HEK293 (cell line): ENCODE measurements at regions not wholly inside any gene's neighbourhood (a gene's known extent, or its start where the extent isn't known, plus 50 kb on each side); places are given as distances from the start of the nearest gene placed in this dataset.

ENCODE experiments used
- CTCF ChIA-PET: fragments of 350-600 bp; formaldehyde crosslinking; extraction: SDS; loops from one replicate; lab custom pipeline; 2021; ENCODE audit warnings: antibody characterized with exemption; lab: Yijun Ruan, JAX
- POLR2A ChIA-PET: fragments of 300-600 bp; formaldehyde crosslinking; extraction: SDS; loops from one replicate; lab custom pipeline; 2020; ENCODE audit warnings: antibody characterized with exemption, inconsistent platforms; lab: Yijun Ruan, JAX
- H3K27ac ChIP-seq: fragments of 200-500 bp; sonication (Bioruptor generic); 2 replicates; pipeline ENCODE4 v1.5.1; 2014; ENCODE audit warnings: low read depth, low read length, control low read depth, inconsistent platforms; ENCODE audit errors: extremely low read depth
- H3K36me3 ChIP-seq, 2 experiments: fragments of 200-500 bp in 1 of 2; sonication (Bioruptor generic) in 1 of 2; 1 replicate in 1 of 2; 2 replicates in 1 of 2; pipeline ENCODE4 v1.5.1; 2014 to 2017; ENCODE audit warnings: inconsistent platforms in 2 of 2, low read length in 2 of 2; ENCODE audit not compliant: control insufficient read depth in 2 of 2, insufficient read depth in 1 of 2
- H3K4me1 ChIP-seq: fragments of 200-500 bp; sonication (Bioruptor generic); 2 replicates; pipeline ENCODE4 v1.5.1; 2014; ENCODE audit warnings: mild to moderate bottlenecking, low read length, inconsistent platforms; ENCODE audit not compliant: control insufficient read depth, insufficient read depth
- H3K4me3 ChIP-seq: 2 replicates; pipeline ENCODE4 v1.5.1; 2011; ENCODE audit warnings: low read depth, mild to moderate bottlenecking, control low read depth, low read length, moderate library complexity
- H3K9me3 ChIP-seq: fragments of 200-500 bp; sonication (Bioruptor generic); 2 replicates; pipeline ENCODE4 v1.5.1; 2014; ENCODE audit warnings: low read depth, low read length, inconsistent platforms; ENCODE audit not compliant: control insufficient read depth, insufficient read depth
- GLIS2 ChIP-seq: fragments of 450-650 bp; formaldehyde crosslinking; IDR thresholded peaks from 2 replicates; pipeline ENCODE4 v1.5.1; 2016; ENCODE audit warnings: missing biosample characterization, missing genetic modification characterization
- KLF10 ChIP-seq: fragments of 450-650 bp; IDR thresholded peaks from 2 replicates; pipeline ENCODE4 v1.5.1; 2018; ENCODE audit warnings: missing biosample characterization, mild to moderate bottlenecking, missing genetic modification characterization
- KLF16 ChIP-seq: fragments of 450-650 bp; formaldehyde crosslinking; IDR thresholded peaks from 2 replicates; pipeline ENCODE4 v1.5.1; 2017; ENCODE audit warnings: missing biosample characterization, missing genetic modification characterization
- TRIM28 ChIP-seq: IDR thresholded peaks from 2 replicates; pipeline ENCODE4 v1.6.1; 2011; ENCODE audit warnings: low read length, control low read depth, borderline replicate concordance
- WT1 ChIP-seq: fragments of 450-650 bp; formaldehyde crosslinking; IDR thresholded peaks from 2 replicates; pipeline ENCODE4 v1.5.1; 2016; ENCODE audit warnings: missing biosample characterization, missing genetic modification characterization
- ZBTB21 ChIP-seq: fragments of 450-650 bp; formaldehyde crosslinking; IDR thresholded peaks from 2 replicates; pipeline ENCODE4 v1.5.1; 2017; ENCODE audit warnings: missing biosample characterization, missing genetic modification characterization
- ZBTB44 ChIP-seq: fragments of 450-650 bp; IDR thresholded peaks from 2 replicates; pipeline ENCODE4 v1.5.1; 2018; ENCODE audit warnings: missing biosample characterization, mild to moderate bottlenecking, missing genetic modification characterization
- ZBTB49 ChIP-seq: fragments of 450-650 bp; formaldehyde crosslinking; IDR thresholded peaks from 2 replicates; pipeline ENCODE4 v1.5.1; 2016; ENCODE audit warnings: missing biosample characterization, missing genetic modification characterization, low read depth
- ZBTB8A ChIP-seq: fragments of 450-650 bp; formaldehyde crosslinking; IDR thresholded peaks from 2 replicates; pipeline ENCODE4 v1.5.1; 2016; ENCODE audit warnings: missing biosample characterization, missing genetic modification characterization
- ZFP3 ChIP-seq: fragments of 450-650 bp; formaldehyde crosslinking; IDR thresholded peaks from 2 replicates; pipeline ENCODE4 v1.5.1; 2016; ENCODE audit warnings: low read depth, missing biosample characterization, missing genetic modification characterization
- ZFP37 ChIP-seq: fragments of 450-650 bp; formaldehyde crosslinking; IDR thresholded peaks from 2 replicates; pipeline ENCODE4 v1.5.1; 2016; ENCODE audit warnings: missing biosample characterization, missing genetic modification characterization
- ZNF114 ChIP-seq: fragments of 450-650 bp; formaldehyde crosslinking; IDR thresholded peaks from 2 replicates; pipeline ENCODE4 v1.5.0; 2017; ENCODE audit warnings: missing biosample characterization, missing genetic modification characterization
- ZNF121 ChIP-seq: fragments of 450-650 bp; formaldehyde crosslinking; IDR thresholded peaks from 2 replicates; pipeline ENCODE4 v1.5.1; 2016; ENCODE audit warnings: missing biosample characterization, missing genetic modification characterization
- ZNF132 ChIP-seq: fragments of 450-650 bp; formaldehyde crosslinking; IDR thresholded peaks from 2 replicates; pipeline ENCODE4 v1.5.1; 2017; ENCODE audit warnings: missing biosample characterization, missing genetic modification characterization, borderline replicate concordance
- ZNF138 ChIP-seq: fragments of 450-650 bp; formaldehyde crosslinking; IDR thresholded peaks from 2 replicates; pipeline ENCODE4 v1.5.1; 2016; ENCODE audit warnings: missing biosample characterization, missing genetic modification characterization, borderline replicate concordance
- ZNF174 ChIP-seq: fragments of 450-650 bp; formaldehyde crosslinking; IDR thresholded peaks from 2 replicates; pipeline ENCODE4 v1.5.0; 2017; ENCODE audit warnings: missing biosample characterization, mild to moderate bottlenecking, missing genetic modification characterization
- ZNF211 ChIP-seq: fragments of 450-650 bp; formaldehyde crosslinking; IDR thresholded peaks from 2 replicates; pipeline ENCODE4 v1.5.1; 2016; ENCODE audit warnings: low read depth, missing biosample characterization, missing genetic modification characterization
- ZNF302 ChIP-seq: fragments of 450-650 bp; formaldehyde crosslinking; IDR thresholded peaks from 2 replicates; pipeline ENCODE4 v1.5.1; 2016; ENCODE audit warnings: missing biosample characterization, missing genetic modification characterization, low read depth
- ZNF311 ChIP-seq: fragments of 450-650 bp; formaldehyde crosslinking; IDR thresholded peaks from 2 replicates; pipeline ENCODE4 v1.5.1; 2017; ENCODE audit warnings: missing biosample characterization, missing genetic modification characterization, borderline replicate concordance
- ZNF423 ChIP-seq: fragments of 450-650 bp; formaldehyde crosslinking; IDR thresholded peaks from 2 replicates; pipeline ENCODE4 v1.5.1; 2016; ENCODE audit warnings: missing biosample characterization, missing genetic modification characterization
- ZNF426 ChIP-seq: fragments of 450-650 bp; formaldehyde crosslinking; IDR thresholded peaks from 2 replicates; pipeline ENCODE4 v1.5.1; 2017; ENCODE audit warnings: missing biosample characterization, missing genetic modification characterization, mild to moderate bottlenecking, inconsistent platforms, moderate library complexity
- ZNF433 ChIP-seq: fragments of 450-650 bp; formaldehyde crosslinking; IDR thresholded peaks from 2 replicates; pipeline ENCODE4 v1.5.1; 2016; ENCODE audit warnings: missing biosample characterization, missing genetic modification characterization, low read depth
- ZNF501 ChIP-seq: fragments of 450-650 bp; formaldehyde crosslinking; IDR thresholded peaks from 2 replicates; pipeline ENCODE4 v1.5.1; 2016; ENCODE audit warnings: missing biosample characterization, missing genetic modification characterization
- ZNF645 ChIP-seq: fragments of 450-650 bp; formaldehyde crosslinking; IDR thresholded peaks from 2 replicates; pipeline ENCODE4; 2016; ENCODE audit warnings: missing biosample characterization, missing genetic modification characterization
- ZNF76 ChIP-seq: fragments of 450-650 bp; formaldehyde crosslinking; IDR thresholded peaks from 2 replicates; pipeline ENCODE4; 2016; ENCODE audit warnings: low read depth, missing biosample characterization, missing genetic modification characterization, borderline replicate concordance

GRCh38 chr7:145490356-145490755, 626.2 kb upstream of the CNTNAP2 start:
- TF ChIP-seq ZNF501, result no peak
- TF ChIP-seq ZBTB21, result no peak
- TF ChIP-seq WT1 (tag by site-specific recombination), result no peak
- TF ChIP-seq ZBTB44, result no peak
- TF ChIP-seq ZNF174, result no peak
- TF ChIP-seq GLIS2 (tag by site-specific recombination), result no peak
- TF ChIP-seq ZNF311, result no peak
- TF ChIP-seq ZNF138, result no peak
- TF ChIP-seq ZNF433 (tag by site-specific recombination), result no peak
- TF ChIP-seq ZBTB49, result no peak
- TF ChIP-seq ZNF121 (tag by site-specific recombination), result no peak
- no peak for TF ChIP-seq ZNF426 (tag by site-specific recombination)
- no peak for TF ChIP-seq ZNF114
- no peak for TF ChIP-seq ZFP3
- TF ChIP-seq ZNF76 (tag by site-specific recombination), result no peak
- Histone ChIP-seq H3K36me3 (no peaks in the 10 kb centered on the region), H3K4me3 (no peak overlapping the region), H3K9me3 (no peaks in the 10 kb centered on the region), H3K27ac (no peak overlapping the region), H3K4me1 (no peaks in the 10 kb centered on the region)
- ChIA-PET CTCF (no interaction called here), POLR2A (no interaction called here)

GRCh38 chr7:145489609-145490008, 627.0 kb upstream of the CNTNAP2 start:
- ChIA-PET POLR2A (no interaction called here), CTCF (no interaction called here)
- Histone ChIP-seq H3K4me1 (no peaks in the 10 kb centered on the region), H3K36me3 (no peaks in the 10 kb centered on the region), H3K27ac (no peak overlapping the region), H3K4me3 (no peak overlapping the region), H3K9me3 (no peaks in the 10 kb centered on the region)
- TF ChIP-seq ZNF645 (tag by site-specific recombination), result no peak
- no peak for TF ChIP-seq ZNF423 (tag by site-specific recombination)
- no peak for TF ChIP-seq ZNF302 (tag by site-specific recombination)
- TF ChIP-seq ZBTB8A (tag by site-specific recombination), result no peak
- no peak for TF ChIP-seq ZNF211 (tag by site-specific recombination)
- TF ChIP-seq TRIM28, result no peak
- no peak for TF ChIP-seq ZNF132 (tag by site-specific recombination)
- no peak for TF ChIP-seq ZFP37 (tag by site-specific recombination)
- no peak for TF ChIP-seq KLF16
- no peak for TF ChIP-seq ZBTB49
- TF ChIP-seq KLF10 (tag by site-specific recombination), result no peak
